Smooth muscle cell (in vitro differentiated cells): ENCODE measurements at regions not wholly inside any gene's neighbourhood (a gene's known extent, or its start where the extent isn't known, plus 50 kb on each side); places are given as distances from the start of the nearest gene placed in this dataset.

Experiments used
- DNase-seq: peaks from one replicate; lab custom pipeline; 2025; ENCODE audit not compliant: unreplicated experiment; lab: John Stamatoyannopoulos, UW
- H2AFZ ChIP-seq: fragments of 200-600 bp; sonication (generic); 2 replicates; pipeline ENCODE4 v1.6.0; 2016; ENCODE audit warnings: antibody characterized with exemption, low read depth, mild to moderate bottlenecking
- H3F3A ChIP-seq: fragments of 200-600 bp; sonication (generic); 2 replicates; pipeline ENCODE4 v1.6.0; 2017; ENCODE audit warnings: antibody characterized with exemption, low read depth
- H3K27ac ChIP-seq: fragments of 200-600 bp; sonication (generic); 2 replicates; pipeline ENCODE4 v1.5.1; 2016; ENCODE audit warnings: low read depth, mild to moderate bottlenecking
- H3K27me3 ChIP-seq: fragments of 200-600 bp; sonication (generic); 2 replicates; pipeline ENCODE4 v1.6.1; 2016; ENCODE audit warnings: low read depth, mild to moderate bottlenecking
- H3K36me3 ChIP-seq: fragments of 200-600 bp; sonication (generic); 2 replicates; pipeline ENCODE4 v1.5.1; 2016; ENCODE audit warnings: low read depth
- H3K4me1 ChIP-seq: fragments of 200-600 bp; sonication (generic); 2 replicates; pipeline ENCODE4 v1.5.1; 2016; ENCODE audit warnings: low read depth
- H3K4me2 ChIP-seq: fragments of 200-600 bp; sonication (generic); 2 replicates; pipeline ENCODE4 v1.6.0; 2016; ENCODE audit warnings: mild to moderate bottlenecking
- H3K4me3 ChIP-seq: fragments of 200-600 bp; sonication (generic); 2 replicates; pipeline ENCODE4 v1.5.1; 2016; ENCODE audit warnings: mild to moderate bottlenecking
- H3K79me2 ChIP-seq: fragments of 200-600 bp; sonication (generic); 2 replicates; pipeline ENCODE4 v1.6.0; 2016; ENCODE audit warnings: low read depth, mild to moderate bottlenecking
- H3K9ac ChIP-seq: fragments of 200-600 bp; sonication (generic); 2 replicates; pipeline ENCODE4 v1.6.0; 2016; ENCODE audit warnings: low read depth
- H3K9me3 ChIP-seq: fragments of 200-600 bp; sonication (generic); replicated peaks from 2 replicates; pipeline ENCODE4 v1.5.1; 2016; ENCODE audit warnings: low read depth
- H4K20me1 ChIP-seq: fragments of 200-600 bp; sonication (generic); 2 replicates; pipeline ENCODE4 v1.6.0; 2016; ENCODE audit warnings: low read depth
- whole genome bisulfite sequencing: methylation state at CpG from one replicate; pipeline ENCODE4 v1.1.7; 2016; ENCODE audit warnings: low lambda C conversion rate; 5-methylcytosine and 5-hydroxymethylcytosine counted together
- TF ChIP-seq, protein P1 (sequence below): fragments of 200-600 bp; sonication (generic); IDR thresholded peaks from 2 replicates; pipeline ENCODE4 v1.5.1; 2017; ENCODE audit warnings: borderline replicate concordance, mild to moderate bottlenecking, antibody characterized with exemption; ENCODE audit not compliant: insufficient read depth, poor library complexity, severe bottlenecking

DNA sequence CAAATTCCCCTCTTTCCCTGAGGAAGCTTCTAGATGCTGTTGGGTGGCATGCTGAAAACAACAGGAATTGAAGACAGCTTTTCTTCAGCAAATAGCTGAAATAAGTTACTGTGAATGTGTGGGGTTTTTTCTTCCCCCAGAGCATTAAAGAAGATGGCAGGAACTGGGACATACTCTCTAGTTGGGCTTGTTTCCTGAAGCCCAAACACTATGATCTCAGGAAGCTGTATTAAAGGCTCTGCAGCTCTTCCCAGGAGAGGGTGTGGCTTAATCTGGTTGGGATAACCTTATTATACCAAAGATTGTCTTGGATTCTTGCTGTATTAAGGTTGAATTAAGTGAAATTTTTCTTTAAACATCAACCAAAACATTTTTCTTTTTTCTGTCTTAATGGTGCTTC is 64.9 kb upstream of the LMO4 start:
- Histone ChIP-seq H3K9me3 (no peaks in the 10 kb centered on the region), H4K20me1 (no peaks in the 10 kb centered on the region), H3K4me3 (no peak overlapping the region)

DNA sequence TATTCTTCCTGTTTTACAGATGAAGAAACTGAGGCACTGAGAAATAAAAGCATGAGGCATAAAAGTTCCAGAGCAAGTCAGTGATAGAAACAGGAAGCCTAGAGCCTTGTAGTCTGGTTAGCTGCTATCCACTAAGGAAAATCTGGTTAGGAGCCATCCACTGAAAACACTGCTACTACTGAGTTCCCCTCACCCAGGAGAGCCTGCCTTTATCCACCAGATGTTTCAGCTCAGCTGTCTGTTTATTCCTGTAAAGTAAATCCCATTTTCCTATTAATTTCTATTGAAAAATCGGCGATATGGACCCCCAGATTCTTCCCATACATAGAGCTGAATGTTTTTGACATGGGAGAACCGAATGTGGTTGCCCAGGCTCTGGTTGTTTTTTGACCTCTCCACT is 63.7 kb upstream of the LMO4 start:
- Histone ChIP-seq H3K4me2 (no peak overlapping the region), H3K27me3 (no peaks in the 10 kb centered on the region), H3K4me3 (no peak overlapping the region), H3K36me3 (no peaks in the 10 kb centered on the region), H3K79me2 (no peaks in the 10 kb centered on the region), H3K27ac (no peak overlapping the region), H4K20me1 (no peaks in the 10 kb centered on the region), H3K9me3 (no peaks in the 10 kb centered on the region), H2AFZ (no peak overlapping the region), H3K9ac (no peak overlapping the region), H3F3A (no peaks in the 10 kb centered on the region), H3K4me1 (no peaks in the 10 kb centered on the region)
- no peak for DNase-seq
- WGBS: 87% methylated on average over 3 of the region's 3 CpGs
- TF ChIP-seq, protein P1, sequence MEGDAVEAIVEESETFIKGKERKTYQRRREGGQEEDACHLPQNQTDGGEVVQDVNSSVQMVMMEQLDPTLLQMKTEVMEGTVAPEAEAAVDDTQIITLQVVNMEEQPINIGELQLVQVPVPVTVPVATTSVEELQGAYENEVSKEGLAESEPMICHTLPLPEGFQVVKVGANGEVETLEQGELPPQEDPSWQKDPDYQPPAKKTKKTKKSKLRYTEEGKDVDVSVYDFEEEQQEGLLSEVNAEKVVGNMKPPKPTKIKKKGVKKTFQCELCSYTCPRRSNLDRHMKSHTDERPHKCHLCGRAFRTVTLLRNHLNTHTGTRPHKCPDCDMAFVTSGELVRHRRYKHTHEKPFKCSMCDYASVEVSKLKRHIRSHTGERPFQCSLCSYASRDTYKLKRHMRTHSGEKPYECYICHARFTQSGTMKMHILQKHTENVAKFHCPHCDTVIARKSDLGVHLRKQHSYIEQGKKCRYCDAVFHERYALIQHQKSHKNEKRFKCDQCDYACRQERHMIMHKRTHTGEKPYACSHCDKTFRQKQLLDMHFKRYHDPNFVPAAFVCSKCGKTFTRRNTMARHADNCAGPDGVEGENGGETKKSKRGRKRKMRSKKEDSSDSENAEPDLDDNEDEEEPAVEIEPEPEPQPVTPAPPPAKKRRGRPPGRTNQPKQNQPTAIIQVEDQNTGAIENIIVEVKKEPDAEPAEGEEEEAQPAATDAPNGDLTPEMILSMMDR: no peak

More for the DNA sequence above, 64.9 kb upstream of the LMO4 start:
- no peak overlapping the region for H3K27ac ChIP-seq
- DNase-seq: no peak
- no peak overlapping the region for H3K9ac ChIP-seq
- H3K4me1 ChIP-seq: no peaks in the 10 kb centered on the region
- no peak overlapping the region for H2AFZ ChIP-seq
- TF ChIP-seq, protein P1: no peak
- no peaks in the 10 kb centered on the region for H3K79me2 ChIP-seq
- no peaks in the 10 kb centered on the region for H3K27me3 ChIP-seq
- no peaks in the 10 kb centered on the region for H3K36me3 ChIP-seq
- no peak overlapping the region for H3K4me2 ChIP-seq
- H3F3A ChIP-seq: no peaks in the 10 kb centered on the region

DNA sequence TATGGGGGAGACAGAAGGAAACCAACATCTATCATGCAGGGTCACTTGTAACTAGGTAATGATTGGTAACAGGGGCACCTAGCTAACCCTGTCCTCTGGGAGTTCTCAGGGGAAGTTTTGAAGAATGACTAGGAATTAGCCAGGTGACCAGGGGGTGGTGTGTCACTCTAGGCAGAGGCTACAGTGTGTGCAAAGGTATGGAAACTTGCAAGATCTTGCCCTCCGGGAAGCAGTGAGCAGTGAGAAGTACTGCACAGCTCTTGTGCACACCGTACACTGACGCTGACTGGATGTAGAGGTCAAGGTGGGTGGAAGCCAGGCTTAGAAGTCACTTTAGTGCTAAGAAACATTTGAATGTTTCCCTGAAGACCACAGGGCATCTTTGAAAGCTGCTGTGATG is 62.9 kb upstream of the LMO4 start:
- Histone ChIP-seq H3K27ac (no peak overlapping the region), H3F3A (no peaks in the 10 kb centered on the region), H3K4me3 (no peak overlapping the region), H3K4me2 (no peak overlapping the region), H3K36me3 (no peaks in the 10 kb centered on the region), H3K4me1 (no peaks in the 10 kb centered on the region), H3K9me3 (no peaks in the 10 kb centered on the region), H4K20me1 (no peaks in the 10 kb centered on the region), H3K9ac (no peak overlapping the region), H3K27me3 (no peaks in the 10 kb centered on the region), H3K79me2 (no peaks in the 10 kb centered on the region), H2AFZ (no peak overlapping the region)
- WGBS: 95% methylated on average over 3 of the region's 3 CpGs
- TF ChIP-seq, protein P1: no peak
- no peak for DNase-seq

DNA sequence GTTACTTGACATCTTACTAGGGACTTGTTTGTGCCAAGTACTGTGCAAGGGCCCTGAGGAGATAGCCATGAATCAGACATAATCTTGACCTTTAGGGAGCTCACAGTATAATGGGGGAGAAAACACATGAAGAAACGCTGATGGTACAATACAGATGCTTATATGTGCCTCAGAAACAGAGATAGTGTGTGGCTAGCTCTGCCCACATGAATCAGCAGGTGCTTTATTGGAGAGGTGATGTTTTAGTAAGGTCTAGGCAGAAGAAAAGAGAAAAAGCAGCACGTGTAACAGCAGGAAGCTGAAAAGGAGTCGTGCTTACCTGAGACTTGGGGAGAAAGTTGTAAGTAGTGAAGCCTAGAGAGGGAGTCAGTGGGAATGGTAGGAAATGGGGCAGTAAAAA is 60.6 kb upstream of the LMO4 start:
- Histone ChIP-seq H3K36me3 (no peaks in the 10 kb centered on the region), H2AFZ (no peak overlapping the region), H3K4me3 (no peak overlapping the region), H3K9ac (no peak overlapping the region), H4K20me1 (no peaks in the 10 kb centered on the region), H3K27ac (no peak overlapping the region), H3K4me2 (no peak overlapping the region), H3K9me3 (no peaks in the 10 kb centered on the region), H3K27me3 (no peaks in the 10 kb centered on the region), H3F3A (no peaks in the 10 kb centered on the region), H3K4me1 (no peaks in the 10 kb centered on the region), H3K79me2 (no peaks in the 10 kb centered on the region)
- 76% methylated on average over 3 of the region's 3 CpGs for WGBS
- DNase-seq: no peak
- TF ChIP-seq, protein P1: no peak
